HEK293 (cell line): ENCODE measurements at regions not wholly inside any gene's neighbourhood (a gene's known extent, or its start where the extent isn't known, plus 50 kb on each side); places are given as distances from the start of the nearest gene placed in this dataset.

ENCODE experiments used
- CTCF ChIA-PET: fragments of 350-600 bp; formaldehyde crosslinking; extraction: SDS; loops from one replicate; lab custom pipeline; 2021; ENCODE audit warnings: antibody characterized with exemption; lab: Yijun Ruan, JAX
- POLR2A ChIA-PET: fragments of 300-600 bp; formaldehyde crosslinking; extraction: SDS; loops from one replicate; lab custom pipeline; 2020; ENCODE audit warnings: antibody characterized with exemption, inconsistent platforms; lab: Yijun Ruan, JAX
- H3K27ac ChIP-seq: fragments of 200-500 bp; sonication (Bioruptor generic); 2 replicates; pipeline ENCODE4 v1.5.1; 2014; ENCODE audit warnings: low read depth, low read length, control low read depth, inconsistent platforms; ENCODE audit errors: extremely low read depth
- H3K36me3 ChIP-seq, 2 experiments: fragments of 200-500 bp in 1 of 2; sonication (Bioruptor generic) in 1 of 2; 1 replicate in 1 of 2; 2 replicates in 1 of 2; pipeline ENCODE4 v1.5.1; 2014 to 2017; ENCODE audit warnings: inconsistent platforms in 2 of 2, low read length in 2 of 2; ENCODE audit not compliant: control insufficient read depth in 2 of 2, insufficient read depth in 1 of 2
- H3K4me1 ChIP-seq: fragments of 200-500 bp; sonication (Bioruptor generic); 2 replicates; pipeline ENCODE4 v1.5.1; 2014; ENCODE audit warnings: mild to moderate bottlenecking, low read length, inconsistent platforms; ENCODE audit not compliant: control insufficient read depth, insufficient read depth
- H3K4me3 ChIP-seq: 2 replicates; pipeline ENCODE4 v1.5.1; 2011; ENCODE audit warnings: low read depth, mild to moderate bottlenecking, control low read depth, low read length, moderate library complexity
- H3K9me3 ChIP-seq: fragments of 200-500 bp; sonication (Bioruptor generic); 2 replicates; pipeline ENCODE4 v1.5.1; 2014; ENCODE audit warnings: low read depth, low read length, inconsistent platforms; ENCODE audit not compliant: control insufficient read depth, insufficient read depth
- GLIS1 ChIP-seq: fragments of 450-650 bp; formaldehyde crosslinking; IDR thresholded peaks from 2 replicates; pipeline ENCODE4 v1.5.1; 2016; ENCODE audit warnings: missing biosample characterization, missing genetic modification characterization
- HOXD13 ChIP-seq: sonication (generic); formaldehyde crosslinking; IDR thresholded peaks from 2 replicates; pipeline ENCODE4 v1.8.0; 2022; ENCODE audit warnings: missing genetic modification reagents, borderline replicate concordance
- SETDB1 ChIP-seq: IDR thresholded peaks from one replicate; pipeline ENCODE4 v1.6.1; 2017; ENCODE audit warnings: mild to moderate bottlenecking, low read length, moderate library complexity, mixed read lengths; ENCODE audit not compliant: insufficient read length
- TRIM28 ChIP-seq: IDR thresholded peaks from 2 replicates; pipeline ENCODE4 v1.6.1; 2011; ENCODE audit warnings: low read length, control low read depth, borderline replicate concordance
- ZEB2 ChIP-seq: fragments of 450-650 bp; formaldehyde crosslinking; IDR thresholded peaks from 2 replicates; pipeline ENCODE4 v1.5.1; 2016; ENCODE audit warnings: missing biosample characterization, missing genetic modification characterization
- ZFHX2 ChIP-seq: fragments of 450-650 bp; formaldehyde crosslinking; conservative IDR thresholded peaks from 2 replicates; pipeline ENCODE4 v1.5.1; 2016; ENCODE audit warnings: missing biosample characterization, missing genetic modification characterization
- ZNF138 ChIP-seq: fragments of 450-650 bp; formaldehyde crosslinking; IDR thresholded peaks from 2 replicates; pipeline ENCODE4 v1.5.1; 2016; ENCODE audit warnings: missing biosample characterization, missing genetic modification characterization, borderline replicate concordance
- ZNF2 ChIP-seq: fragments of 450-650 bp; formaldehyde crosslinking; IDR thresholded peaks from 2 replicates; pipeline ENCODE4 v1.5.1; 2016; ENCODE audit warnings: missing biosample characterization, missing genetic modification characterization
- ZNF248 ChIP-seq: fragments of 450-650 bp; formaldehyde crosslinking; IDR thresholded peaks from 2 replicates; pipeline ENCODE4 v1.5.1; 2017; ENCODE audit warnings: missing biosample characterization, missing genetic modification characterization
- ZNF302 ChIP-seq: fragments of 450-650 bp; formaldehyde crosslinking; IDR thresholded peaks from 2 replicates; pipeline ENCODE4 v1.5.1; 2016; ENCODE audit warnings: missing biosample characterization, missing genetic modification characterization, low read depth
- ZNF324 ChIP-seq: fragments of 450-650 bp; formaldehyde crosslinking; IDR thresholded peaks from 2 replicates; pipeline ENCODE4 v1.5.1; 2016; ENCODE audit warnings: missing biosample characterization, missing genetic modification characterization
- ZNF433 ChIP-seq: fragments of 450-650 bp; formaldehyde crosslinking; IDR thresholded peaks from 2 replicates; pipeline ENCODE4 v1.5.1; 2016; ENCODE audit warnings: missing biosample characterization, missing genetic modification characterization, low read depth
- ZNF549 ChIP-seq: fragments of 450-650 bp; IDR thresholded peaks from 2 replicates; pipeline ENCODE4 v1.5.1; 2018; ENCODE audit warnings: missing biosample characterization, missing genetic modification characterization, mild to moderate bottlenecking, inconsistent platforms, moderate library complexity
- ZNF571 ChIP-seq: fragments of 450-650 bp; formaldehyde crosslinking; IDR thresholded peaks from 2 replicates; pipeline ENCODE4 v1.5.0; 2017; ENCODE audit warnings: missing biosample characterization, missing genetic modification characterization
- ZNF626 ChIP-seq: fragments of 450-650 bp; sonication (Bioruptor Pico); formaldehyde crosslinking; IDR thresholded peaks from 2 replicates; pipeline ENCODE4 v1.5.1; 2018; ENCODE audit warnings: missing biosample characterization, missing genetic modification characterization, inconsistent platforms
- ZNF777 ChIP-seq: fragments of 450-650 bp; formaldehyde crosslinking; IDR thresholded peaks from 2 replicates; pipeline ENCODE4 v1.5.1; 2017; ENCODE audit warnings: missing biosample characterization, missing genetic modification characterization, borderline replicate concordance
- ZSCAN16 ChIP-seq: fragments of 450-650 bp; formaldehyde crosslinking; IDR thresholded peaks from 2 replicates; pipeline ENCODE4 v1.5.1; 2016; ENCODE audit warnings: missing biosample characterization, missing genetic modification characterization
- ZSCAN30 ChIP-seq: fragments of 450-650 bp; IDR thresholded peaks from 2 replicates; pipeline ENCODE4 v1.5.1; 2018; ENCODE audit warnings: missing biosample characterization, mild to moderate bottlenecking, missing genetic modification characterization, moderate library complexity
- ZXDB ChIP-seq: fragments of 450-650 bp; formaldehyde crosslinking; IDR thresholded peaks from 2 replicates; pipeline ENCODE4 v1.5.1; 2016; ENCODE audit warnings: missing biosample characterization, missing genetic modification characterization
- TF ChIP-seq, protein P1 (sequence below): fragments of 450-650 bp; formaldehyde crosslinking; IDR thresholded peaks from 2 replicates; pipeline ENCODE4 v1.5.1; 2016; ENCODE audit warnings: missing biosample characterization, missing genetic modification characterization, borderline replicate concordance
- TF ChIP-seq, protein P2 (sequence below): fragments of 450-650 bp; formaldehyde crosslinking; IDR thresholded peaks from 2 replicates; pipeline ENCODE4 v1.5.1; 2017; ENCODE audit warnings: missing biosample characterization, missing genetic modification characterization
- TF ChIP-seq, protein P3 (sequence below): fragments of 450-650 bp; formaldehyde crosslinking; IDR thresholded peaks from 2 replicates; pipeline ENCODE4 v1.5.1; 2016; ENCODE audit warnings: missing biosample characterization, missing genetic modification characterization
- TF ChIP-seq, protein P4 (sequence below): fragments of 450-650 bp; formaldehyde crosslinking; IDR thresholded peaks from 2 replicates; pipeline ENCODE4 v1.5.1; 2016; ENCODE audit warnings: missing biosample characterization, missing genetic modification characterization

GRCh38 chr7:16193631-16194030 lies 227.7 kb downstream of the CRPPA start (continued):
- TF ChIP-seq ZNF2 (tag by site-specific recombination) (no peak), ZXDB (tag by site-specific recombination) (no peak), ZEB2 (tag by site-specific recombination) (no peak), ZNF433 (no peak)
- TF ChIP-seq, all 188 proteins: peak for 0

GRCh38 chr7:16189026-16189715 lies 232.2 kb downstream of the CRPPA start:
- no peak overlapping the region for H3K27ac ChIP-seq
- POLR2A ChIA-PET = no interaction called here
- no peaks in the 10 kb centered on the region for H3K9me3 ChIP-seq
- no peaks in the 10 kb centered on the region for H3K36me3 ChIP-seq
- CTCF ChIA-PET = interaction anchor here (0.6 kb wide), 1 partner anchor 238 kb away, joined by 3 read pairs; no protein-coding TSS in a partner anchor
- TF ChIP-seq ZSCAN30 (tag by site-specific recombination) (no peak), ZSCAN16 (tag by site-specific recombination) (no peak), ZNF302 (tag by site-specific recombination) (no peak), ZNF571 (no peak), GLIS1 (no peak), ZNF626 (tag by site-specific recombination) (no peak), ZFHX2 (tag by site-specific recombination) (no peak)
- TF ChIP-seq, protein P1, sequence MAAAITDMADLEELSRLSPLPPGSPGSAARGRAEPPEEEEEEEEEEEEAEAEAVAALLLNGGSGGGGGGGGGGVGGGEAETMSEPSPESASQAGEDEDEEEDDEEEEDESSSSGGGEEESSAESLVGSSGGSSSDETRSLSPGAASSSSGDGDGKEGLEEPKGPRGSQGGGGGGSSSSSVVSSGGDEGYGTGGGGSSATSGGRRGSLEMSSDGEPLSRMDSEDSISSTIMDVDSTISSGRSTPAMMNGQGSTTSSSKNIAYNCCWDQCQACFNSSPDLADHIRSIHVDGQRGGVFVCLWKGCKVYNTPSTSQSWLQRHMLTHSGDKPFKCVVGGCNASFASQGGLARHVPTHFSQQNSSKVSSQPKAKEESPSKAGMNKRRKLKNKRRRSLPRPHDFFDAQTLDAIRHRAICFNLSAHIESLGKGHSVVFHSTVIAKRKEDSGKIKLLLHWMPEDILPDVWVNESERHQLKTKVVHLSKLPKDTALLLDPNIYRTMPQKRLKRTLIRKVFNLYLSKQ = no peak
- TF ChIP-seq, all 188 proteins: peak for 0
- Histone ChIP-seq H3K4me3 (no peak overlapping the region), H3K4me1 (no peaks in the 10 kb centered on the region)

DNA sequence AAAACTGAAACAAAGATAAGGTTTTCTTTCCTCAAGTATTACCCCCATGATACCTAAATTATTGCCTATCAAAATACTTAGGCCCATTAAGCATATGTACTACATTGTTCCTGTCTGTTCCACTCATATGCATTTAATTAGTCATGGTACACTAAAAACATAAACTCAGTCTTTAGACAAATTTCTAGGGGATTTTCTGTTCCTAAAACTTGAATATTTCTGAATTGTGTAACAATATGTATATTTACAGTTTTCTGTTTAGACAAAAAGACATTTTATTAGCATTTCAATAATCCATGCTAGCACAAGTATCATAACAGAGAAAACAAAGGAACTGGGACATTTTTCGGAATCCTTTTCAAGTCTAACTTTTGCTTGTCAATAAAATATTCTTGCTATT lies 234.2 kb downstream of the CRPPA start:
- Histone ChIP-seq H3K36me3 (no peaks in the 10 kb centered on the region), H3K27ac (no peak overlapping the region), H3K4me3 (no peak overlapping the region), H3K4me1 (no peaks in the 10 kb centered on the region), H3K9me3 (no peaks in the 10 kb centered on the region)
- TF ChIP-seq ZNF138 (tag by site-specific recombination) = no peak
- TF ChIP-seq, protein P2, sequence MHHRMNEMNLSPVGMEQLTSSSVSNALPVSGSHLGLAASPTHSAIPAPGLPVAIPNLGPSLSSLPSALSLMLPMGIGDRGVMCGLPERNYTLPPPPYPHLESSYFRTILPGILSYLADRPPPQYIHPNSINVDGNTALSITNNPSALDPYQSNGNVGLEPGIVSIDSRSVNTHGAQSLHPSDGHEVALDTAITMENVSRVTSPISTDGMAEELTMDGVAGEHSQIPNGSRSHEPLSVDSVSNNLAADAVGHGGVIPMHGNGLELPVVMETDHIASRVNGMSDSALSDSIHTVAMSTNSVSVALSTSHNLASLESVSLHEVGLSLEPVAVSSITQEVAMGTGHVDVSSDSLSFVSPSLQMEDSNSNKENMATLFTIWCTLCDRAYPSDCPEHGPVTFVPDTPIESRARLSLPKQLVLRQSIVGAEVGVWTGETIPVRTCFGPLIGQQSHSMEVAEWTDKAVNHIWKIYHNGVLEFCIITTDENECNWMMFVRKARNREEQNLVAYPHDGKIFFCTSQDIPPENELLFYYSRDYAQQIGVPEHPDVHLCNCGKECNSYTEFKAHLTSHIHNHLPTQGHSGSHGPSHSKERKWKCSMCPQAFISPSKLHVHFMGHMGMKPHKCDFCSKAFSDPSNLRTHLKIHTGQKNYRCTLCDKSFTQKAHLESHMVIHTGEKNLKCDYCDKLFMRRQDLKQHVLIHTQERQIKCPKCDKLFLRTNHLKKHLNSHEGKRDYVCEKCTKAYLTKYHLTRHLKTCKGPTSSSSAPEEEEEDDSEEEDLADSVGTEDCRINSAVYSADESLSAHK (tag by site-specific recombination) = no peak
- no peak for TF ChIP-seq ZEB2 (tag by site-specific recombination)
- TF ChIP-seq ZNF248 (tag by site-specific recombination) = no peak
- TF ChIP-seq HOXD13 (CRISPR knock-in tag) = no peak
- TF ChIP-seq, protein P3, sequence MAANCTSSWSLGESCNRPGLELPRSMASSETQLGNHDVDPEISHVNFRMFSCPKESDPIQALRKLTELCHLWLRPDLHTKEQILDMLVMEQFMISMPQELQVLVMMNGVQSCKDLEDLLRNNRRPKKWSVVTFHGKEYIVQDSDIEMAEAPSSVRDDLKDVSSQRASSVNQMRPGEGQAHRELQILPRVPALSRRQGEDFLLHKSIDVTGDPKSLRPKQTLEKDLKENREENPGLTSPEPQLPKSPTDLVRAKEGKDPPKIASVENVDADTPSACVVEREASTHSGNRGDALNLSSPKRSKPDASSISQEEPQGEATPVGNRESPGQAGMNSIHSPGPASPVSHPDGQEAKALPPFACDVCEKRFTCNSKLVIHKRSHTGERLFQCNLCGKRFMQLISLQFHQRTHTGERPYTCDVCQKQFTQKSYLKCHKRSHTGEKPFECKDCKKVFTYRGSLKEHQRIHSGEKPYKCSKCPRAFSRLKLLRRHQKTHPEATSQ = no peak
- no peak for TF ChIP-seq ZNF549 (tag by site-specific recombination)
- no peak for TF ChIP-seq TRIM28
- TF ChIP-seq SETDB1 = no peak
- TF ChIP-seq ZNF324 = no peak
- TF ChIP-seq, protein P4, sequence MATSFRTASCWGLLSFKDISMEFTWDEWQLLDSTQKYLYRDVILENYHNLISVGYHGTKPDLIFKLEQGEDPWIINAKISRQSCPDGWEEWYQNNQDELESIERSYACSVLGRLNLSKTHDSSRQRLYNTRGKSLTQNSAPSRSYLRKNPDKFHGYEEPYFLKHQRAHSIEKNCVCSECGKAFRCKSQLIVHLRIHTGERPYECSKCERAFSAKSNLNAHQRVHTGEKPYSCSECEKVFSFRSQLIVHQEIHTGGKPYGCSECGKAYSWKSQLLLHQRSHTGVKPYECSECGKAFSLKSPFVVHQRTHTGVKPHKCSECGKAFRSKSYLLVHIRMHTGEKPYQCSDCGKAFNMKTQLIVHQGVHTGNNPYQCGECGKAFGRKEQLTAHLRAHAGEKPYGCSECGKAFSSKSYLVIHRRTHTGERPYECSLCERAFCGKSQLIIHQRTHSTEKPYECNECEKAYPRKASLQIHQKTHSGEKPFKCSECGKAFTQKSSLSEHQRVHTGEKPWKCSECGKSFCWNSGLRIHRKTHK (tag by site-specific recombination) = no peak
- no peak for TF ChIP-seq ZNF777 (tag by site-specific recombination)
- ChIA-PET CTCF (no interaction called here), POLR2A (no interaction called here)
